ENCODE measurements at regions not wholly inside any gene's neighbourhood (a gene's known extent, or its start where the extent isn't known, plus 50 kb on each side); places are given as distances from the start of the nearest gene placed in this dataset.

GRCh38 chr5:161235569-161235968, 311.0 kb downstream of the GABRB2 start:
- Histone ChIP-seq H3K27me3 (ENCODE audit: low read length) (no peaks in the 10 kb centered on the region), H3K9me3 (ENCODE audit: low read length) (no peaks in the 10 kb centered on the region)

GRCh38 chr5:161233553-161233952, 313.0 kb downstream of the GABRB2 start:
- Histone ChIP-seq H3K27me3 (ENCODE audit: low read length) (no peaks in the 10 kb centered on the region), H3K4me3 (ENCODE audit: low read length) (no peak overlapping the region), H4K20me1 (ENCODE audit: insufficient read depth, low read depth, low read length) (no peaks in the 10 kb centered on the region), H3K36me3 (ENCODE audit: insufficient read depth, low read length) (no peaks in the 10 kb centered on the region), H3K9me3 (ENCODE audit: low read length) (no peaks in the 10 kb centered on the region), H3K4me1 (ENCODE audit: low read length) (no peaks in the 10 kb centered on the region), H3K4me2 (ENCODE audit: low read depth, low read length, poor library complexity, severe bottlenecking) (no peak overlapping the region), H3K9me2 (replicated peaks; ENCODE audit: insufficient read depth, low read length) (0 out of 2 replicates have a peak, but pooled peaks cover 3% of the 10 kb centered on the region), H3K9ac (ENCODE audit: low read length) (no peak overlapping the region), H3K79me2 (ENCODE audit: low read length) (no peaks in the 10 kb centered on the region), H3K27ac (ENCODE audit: low read length) (no peak overlapping the region), H2AFZ (ENCODE audit: low read length) (no peak overlapping the region)
- DNase-seq: no peak

More at GRCh38 chr5:161235569-161235968, 311.0 kb downstream of the GABRB2 start:
- H3K79me2 ChIP-seq (ENCODE audit: low read length): no peaks in the 10 kb centered on the region
- H3K27ac ChIP-seq (ENCODE audit: low read length): no peak overlapping the region
- H2AFZ ChIP-seq (ENCODE audit: low read length): no peak overlapping the region
- H4K20me1 ChIP-seq (ENCODE audit: insufficient read depth, low read depth, low read length): no peaks in the 10 kb centered on the region
- 0 out of 2 replicates have a peak, but pooled peaks cover 3% of the 10 kb centered on the region for H3K9me2 ChIP-seq (replicated peaks; ENCODE audit: insufficient read depth, low read length)
- H3K4me3 ChIP-seq (ENCODE audit: low read length): no peak overlapping the region
- H3K4me2 ChIP-seq (ENCODE audit: low read depth, low read length, poor library complexity, severe bottlenecking): no peak overlapping the region
- H3K36me3 ChIP-seq (ENCODE audit: insufficient read depth, low read length): no peaks in the 10 kb centered on the region
- no peak for DNase-seq
- H3K9ac ChIP-seq (ENCODE audit: low read length): no peak overlapping the region
- H3K4me1 ChIP-seq (ENCODE audit: low read length): no peaks in the 10 kb centered on the region

GRCh38 chr5:161230221-161230620, 316.3 kb downstream of the GABRB2 start:
- H3K4me3 ChIP-seq (ENCODE audit: low read length): no peak overlapping the region
- no peaks in the 10 kb centered on the region for H3K4me1 ChIP-seq (ENCODE audit: low read length)

GRCh38 chr5:161219816-161220215, 326.7 kb downstream of the GABRB2 start:
- peaks cover 3% of the 10 kb centered on the region; the same call in 1 of the 2 replicates for H3K9me3 ChIP-seq (ENCODE audit: low read length)
- no peaks in the 10 kb centered on the region for H3K79me2 ChIP-seq (ENCODE audit: low read length)
- H3K9ac ChIP-seq (ENCODE audit: low read length): no peak overlapping the region
- DNase-seq: no peak
- no peak overlapping the region for H3K4me3 ChIP-seq (ENCODE audit: low read length)
- H3K4me2 ChIP-seq (ENCODE audit: low read depth, low read length, poor library complexity, severe bottlenecking): no peak overlapping the region
- no peaks in the 10 kb centered on the region for H3K4me1 ChIP-seq (ENCODE audit: low read length)
- H3K9me2 ChIP-seq (replicated peaks; ENCODE audit: insufficient read depth, low read length): no peaks in the 10 kb centered on the region
- no peak overlapping the region for H2AFZ ChIP-seq (ENCODE audit: low read length)
- H4K20me1 ChIP-seq (ENCODE audit: insufficient read depth, low read depth, low read length): no peaks in the 10 kb centered on the region
- no peaks in the 10 kb centered on the region for H3K36me3 ChIP-seq (ENCODE audit: insufficient read depth, low read length)
- H3K27ac ChIP-seq (ENCODE audit: low read length): no peak overlapping the region
- H3K27me3 ChIP-seq (ENCODE audit: low read length): no peaks in the 10 kb centered on the region

More at GRCh38 chr5:161230221-161230620, 316.3 kb downstream of the GABRB2 start:
- Histone ChIP-seq H3K79me2 (ENCODE audit: low read length) (no peaks in the 10 kb centered on the region), H3K27me3 (ENCODE audit: low read length) (no peaks in the 10 kb centered on the region), H3K36me3 (ENCODE audit: insufficient read depth, low read length) (no peaks in the 10 kb centered on the region), H3K9ac (ENCODE audit: low read length) (no peak overlapping the region), H3K4me2 (ENCODE audit: low read depth, low read length, poor library complexity, severe bottlenecking) (no peak overlapping the region), H4K20me1 (ENCODE audit: insufficient read depth, low read depth, low read length) (no peaks in the 10 kb centered on the region), H3K27ac (ENCODE audit: low read length) (no peak overlapping the region), H3K9me3 (ENCODE audit: low read length) (no peaks in the 10 kb centered on the region), H3K9me2 (replicated peaks; ENCODE audit: insufficient read depth, low read length) (no peaks in the 10 kb centered on the region), H2AFZ (ENCODE audit: low read length) (no peak overlapping the region)
- DNase-seq: no peak

- no peak overlapping the region for H3K9ac ChIP-seq (ENCODE audit: low read length)
- no peak overlapping the region for H2AFZ ChIP-seq (ENCODE audit: low read length)
- H3K27ac ChIP-seq (ENCODE audit: low read length): no peak overlapping the region
- H4K20me1 ChIP-seq (ENCODE audit: insufficient read depth, low read depth, low read length): no peaks in the 10 kb centered on the region
- no peaks in the 10 kb centered on the region for H3K9me2 ChIP-seq (replicated peaks; ENCODE audit: insufficient read depth, low read length)
- H3K27me3 ChIP-seq (ENCODE audit: low read length): no peaks in the 10 kb centered on the region
- H3K79me2 ChIP-seq (ENCODE audit: low read length): no peaks in the 10 kb centered on the region
- DNase-seq: no peak
- H3K36me3 ChIP-seq (ENCODE audit: insufficient read depth, low read length): no peaks in the 10 kb centered on the region
- H3K4me2 ChIP-seq (ENCODE audit: low read depth, low read length, poor library complexity, severe bottlenecking): no peak overlapping the region
- H3K4me3 ChIP-seq (ENCODE audit: low read length): no peak overlapping the region
- H3K9me3 ChIP-seq (ENCODE audit: low read length): peaks cover 3% of the 10 kb centered on the region; the same call in 1 of the 2 replicates
- no peaks in the 10 kb centered on the region for H3K4me1 ChIP-seq (ENCODE audit: low read length)
Observed at GRCh38 chr5:161216877-161217276, 329.6 kb downstream of the GABRB2 start.

- Histone ChIP-seq H3K9me3 (ENCODE audit: low read length) (no peaks in the 10 kb centered on the region; the same call in 1 of the 2 replicates), H3K36me3 (ENCODE audit: insufficient read depth, low read length) (no peaks in the 10 kb centered on the region), H2AFZ (ENCODE audit: low read length) (no peak overlapping the region), H3K27me3 (ENCODE audit: low read length) (no peaks in the 10 kb centered on the region), H3K27ac (ENCODE audit: low read length) (no peak overlapping the region), H3K9me2 (replicated peaks; ENCODE audit: insufficient read depth, low read length) (no peaks in the 10 kb centered on the region), H3K9ac (ENCODE audit: low read length) (no peak overlapping the region), H3K4me1 (ENCODE audit: low read length) (no peaks in the 10 kb centered on the region), H3K4me2 (ENCODE audit: low read depth, low read length, poor library complexity, severe bottlenecking) (no peak overlapping the region), H3K4me3 (ENCODE audit: low read length) (no peak overlapping the region), H3K79me2 (ENCODE audit: low read length) (no peaks in the 10 kb centered on the region), H4K20me1 (ENCODE audit: insufficient read depth, low read depth, low read length) (no peaks in the 10 kb centered on the region)
- no peak for DNase-seq
Observed at GRCh38 chr5:161212123-161212712, 334.3 kb downstream of the GABRB2 start.

GRCh38 chr5:161201558-161201957, 345.0 kb downstream of the GABRB2 start:
- Histone ChIP-seq H3K4me1 (ENCODE audit: low read length) (no peaks in the 10 kb centered on the region), H3K36me3 (ENCODE audit: insufficient read depth, low read length) (no peaks in the 10 kb centered on the region), H2AFZ (ENCODE audit: low read length) (no peak overlapping the region), H3K4me2 (ENCODE audit: low read depth, low read length, poor library complexity, severe bottlenecking) (no peak overlapping the region), H4K20me1 (ENCODE audit: insufficient read depth, low read depth, low read length) (no peaks in the 10 kb centered on the region), H3K27ac (ENCODE audit: low read length) (no peak overlapping the region), H3K4me3 (ENCODE audit: low read length) (no peak overlapping the region), H3K9ac (ENCODE audit: low read length) (no peak overlapping the region), H3K9me2 (replicated peaks; ENCODE audit: insufficient read depth, low read length) (no peaks in the 10 kb centered on the region), H3K79me2 (ENCODE audit: low read length) (no peaks in the 10 kb centered on the region), H3K27me3 (ENCODE audit: low read length) (no peaks in the 10 kb centered on the region), H3K9me3 (ENCODE audit: low read length) (peaks cover 8% of the 10 kb centered on the region; the same call in 1 of the 2 replicates)
- no peak for DNase-seq

GRCh38 chr5:161190778-161191177, 338.8 kb upstream of the ATP10B start:
- Histone ChIP-seq H3K9ac (ENCODE audit: low read length) (no peak overlapping the region), H3K36me3 (ENCODE audit: insufficient read depth, low read length) (no peaks in the 10 kb centered on the region), H3K9me2 (replicated peaks; ENCODE audit: insufficient read depth, low read length) (no peaks in the 10 kb centered on the region; the same call in 1 of the 2 replicates), H4K20me1 (ENCODE audit: insufficient read depth, low read depth, low read length) (no peaks in the 10 kb centered on the region), H2AFZ (ENCODE audit: low read length) (no peak overlapping the region), H3K79me2 (ENCODE audit: low read length) (no peaks in the 10 kb centered on the region), H3K27me3 (ENCODE audit: low read length) (no peaks in the 10 kb centered on the region), H3K9me3 (ENCODE audit: low read length) (no peaks in the 10 kb centered on the region; the same call in 1 of the 2 replicates), H3K4me3 (ENCODE audit: low read length) (no peak overlapping the region), H3K4me2 (ENCODE audit: low read depth, low read length, poor library complexity, severe bottlenecking) (no peak overlapping the region), H3K4me1 (ENCODE audit: low read length) (no peaks in the 10 kb centered on the region), H3K27ac (ENCODE audit: low read length) (no peak overlapping the region)
- no peak for DNase-seq

All from Karpas-422 (cell line).